PFSK-1 (cell line): ENCODE measurements at regions not wholly inside any gene's neighbourhood (a gene's known extent, or its start where the extent isn't known, plus 50 kb on each side); places are given as distances from the start of the nearest gene placed in this dataset.

Source experiments
- FOXP2 ChIP-seq: optimal IDR thresholded peaks from 2 replicates; pipeline ENCODE3; 2011; ENCODE audit warnings: borderline replicate concordance, control low read depth, inconsistent platforms; ENCODE audit not compliant: insufficient read depth; ENCODE audit errors: extremely low read length, extremely low read depth
- POLR2AphosphoS5 ChIP-seq: IDR thresholded peaks from 2 replicates; pipeline ENCODE4 v1.6.1; 2012; ENCODE audit warnings: low read depth, mild to moderate bottlenecking, control low read depth, low read length, moderate library complexity
- TAF1 ChIP-seq: IDR thresholded peaks from 2 replicates; pipeline ENCODE4 v1.6.1; 2012; ENCODE audit warnings: low read length, control low read depth, borderline replicate concordance; ENCODE audit not compliant: insufficient read depth
- TF ChIP-seq, protein P1 (sequence below), 2 experiments: IDR thresholded peaks; 2 replicates each; pipeline versions ENCODE4 v1.6.1 to v1.8.0; 2011 to 2012; ENCODE audit warnings: low read depth in 2 of 2, low read length in 2 of 2, control low read depth in 1 of 2, inconsistent platforms in 1 of 2, mild to moderate bottlenecking in 1 of 2, moderate library complexity in 1 of 2; ENCODE audit not compliant: insufficient read depth in 1 of 2

DNA sequence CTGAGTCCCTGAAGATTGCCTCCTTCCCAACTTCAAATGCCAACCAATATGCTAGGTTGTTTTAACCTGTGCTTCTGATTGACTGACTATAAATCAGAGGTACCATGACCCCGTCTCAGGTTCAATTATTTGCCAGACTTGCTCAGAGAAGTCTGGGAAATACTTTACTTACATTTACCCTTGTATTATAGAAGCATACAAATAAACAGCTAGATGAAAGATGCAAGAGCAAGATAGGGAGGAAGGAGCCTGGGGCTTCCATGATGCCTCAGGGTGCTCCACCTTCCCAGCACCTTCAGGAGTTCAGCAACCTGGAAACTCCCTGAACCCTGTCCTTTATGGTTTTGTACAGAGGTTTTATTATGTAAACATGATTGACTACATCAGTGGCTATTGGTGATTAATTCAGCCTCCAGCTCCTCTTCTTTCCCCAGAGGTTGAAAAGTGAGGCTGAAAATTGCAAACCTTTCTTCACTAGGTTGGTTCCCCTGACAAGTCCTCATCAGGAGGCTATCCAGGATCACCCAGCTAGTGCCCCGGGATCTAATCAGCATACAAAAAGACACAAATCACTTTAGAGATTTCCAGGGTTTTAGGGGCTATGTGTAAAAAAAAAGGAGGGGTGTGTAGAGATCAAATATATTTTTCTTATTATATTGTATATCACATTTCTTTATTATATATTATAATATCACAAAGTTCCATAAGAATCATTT, 547.7 kb downstream of the EPM2A start:
- TF ChIP-seq POLR2AphosphoS5 (no peak), FOXP2 (no peak), TAF1 (no peak)
- TF ChIP-seq, protein P1, sequence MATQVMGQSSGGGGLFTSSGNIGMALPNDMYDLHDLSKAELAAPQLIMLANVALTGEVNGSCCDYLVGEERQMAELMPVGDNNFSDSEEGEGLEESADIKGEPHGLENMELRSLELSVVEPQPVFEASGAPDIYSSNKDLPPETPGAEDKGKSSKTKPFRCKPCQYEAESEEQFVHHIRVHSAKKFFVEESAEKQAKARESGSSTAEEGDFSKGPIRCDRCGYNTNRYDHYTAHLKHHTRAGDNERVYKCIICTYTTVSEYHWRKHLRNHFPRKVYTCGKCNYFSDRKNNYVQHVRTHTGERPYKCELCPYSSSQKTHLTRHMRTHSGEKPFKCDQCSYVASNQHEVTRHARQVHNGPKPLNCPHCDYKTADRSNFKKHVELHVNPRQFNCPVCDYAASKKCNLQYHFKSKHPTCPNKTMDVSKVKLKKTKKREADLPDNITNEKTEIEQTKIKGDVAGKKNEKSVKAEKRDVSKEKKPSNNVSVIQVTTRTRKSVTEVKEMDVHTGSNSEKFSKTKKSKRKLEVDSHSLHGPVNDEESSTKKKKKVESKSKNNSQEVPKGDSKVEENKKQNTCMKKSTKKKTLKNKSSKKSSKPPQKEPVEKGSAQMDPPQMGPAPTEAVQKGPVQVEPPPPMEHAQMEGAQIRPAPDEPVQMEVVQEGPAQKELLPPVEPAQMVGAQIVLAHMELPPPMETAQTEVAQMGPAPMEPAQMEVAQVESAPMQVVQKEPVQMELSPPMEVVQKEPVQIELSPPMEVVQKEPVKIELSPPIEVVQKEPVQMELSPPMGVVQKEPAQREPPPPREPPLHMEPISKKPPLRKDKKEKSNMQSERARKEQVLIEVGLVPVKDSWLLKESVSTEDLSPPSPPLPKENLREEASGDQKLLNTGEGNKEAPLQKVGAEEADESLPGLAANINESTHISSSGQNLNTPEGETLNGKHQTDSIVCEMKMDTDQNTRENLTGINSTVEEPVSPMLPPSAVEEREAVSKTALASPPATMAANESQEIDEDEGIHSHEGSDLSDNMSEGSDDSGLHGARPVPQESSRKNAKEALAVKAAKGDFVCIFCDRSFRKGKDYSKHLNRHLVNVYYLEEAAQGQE (IDR thresholded peaks at IDR 0.05; ENCODE audit: insufficient read depth in 1 of 2, low read depth in 2 of 2, low read length in 2 of 2), result no peak
